Ovary (tissue), 7 donors: ENCODE measurements at regions not wholly inside any gene's neighbourhood (a gene's known extent, or its start where the extent isn't known, plus 50 kb on each side); places are given as distances from the start of the nearest gene placed in this dataset.

Source experiments
- DNase-seq, 5 donors: peaks; one replicate each; pipeline ENCODE4 v3.0.0-alpha.2; 2019 to 2020
- H3K27ac ChIP-seq, 2 donors: fragments of 200-600 bp; one replicate each; pipeline versions ENCODE4 v1.5.1 to v1.8.0; 2019 to 2022
- H3K27me3 ChIP-seq: fragments of 200-600 bp; one replicate; pipeline ENCODE4 v1.8.0; 2022
- H3K36me3 ChIP-seq: fragments of 200-600 bp; sonication (generic); one replicate; pipeline ENCODE4 v1.5.1; 2019
- H3K4me1 ChIP-seq: one replicate; pipeline ENCODE4 v1.8.1; 2013; ENCODE audit warnings: mild to moderate bottlenecking, moderate library complexity; ENCODE audit not compliant: insufficient read depth
- H3K4me3 ChIP-seq: fragments of 200-600 bp; sonication (generic); one replicate; pipeline ENCODE4 v1.5.1; 2017
- H3K9me3 ChIP-seq, 2 donors: fragments of 200-600 bp in 1 of 2; sonication (generic) in 1 of 2; one replicate each; pipeline versions ENCODE4 v1.5.1 to v1.8.1; 2013 to 2019; ENCODE audit warnings: mild to moderate bottlenecking in 1 of 2, moderate library complexity in 1 of 2
- CTCF ChIP-seq, 3 donors: fragments of 450-650 bp in 2 of 3; fragments of 200-600 bp in 1 of 3; IDR thresholded peaks; one replicate each; pipeline versions ENCODE4 v1.5.1 to v1.8.0; 2016 to 2022; ENCODE audit warnings: antibody characterized with exemption in 3 of 3, mild to moderate bottlenecking in 1 of 3
- EP300 ChIP-seq: sonication (generic); formaldehyde crosslinking; IDR thresholded peaks from one replicate; pipeline ENCODE4 v1.6.1; 2017; ENCODE audit warnings: antibody characterized with exemption
- POLR2A ChIP-seq: fragments of 450-650 bp; IDR thresholded peaks from one replicate; pipeline ENCODE4 v1.6.1; 2017; ENCODE audit warnings: antibody characterized with exemption, mild to moderate bottlenecking, moderate library complexity
- WGBS, 3 donors: extraction: QIAGEN DNeasy Blood & Tissue Kit in 1 of 3; methylation state at CpG; one replicate each; pipeline versions ENCODE4 v1.1.5 to v1.1.7; 2013 to 2017; 5-methylcytosine and 5-hydroxymethylcytosine counted together
- intact Hi-C, 4 donors: fragments of 100-400 bp; cut with DNase I; formaldehyde crosslinking; loops; one replicate each; pipeline versions ENCODE4 v1.11.0 to v1.15.1; 2022 to 2023
- donor health status: DM: no; HTN: no; CAD: no; lungs with moderate emphysema.
- donor health status: DM: no; HTN: no; CAD: no.
- donor health status: Bipolar disorder and iron deficiency.
- donor health status: DM: no; HTN: no; CAD: no.
- donor health status: DM: yes; HTN: yes; CAD: no.

DNA sequence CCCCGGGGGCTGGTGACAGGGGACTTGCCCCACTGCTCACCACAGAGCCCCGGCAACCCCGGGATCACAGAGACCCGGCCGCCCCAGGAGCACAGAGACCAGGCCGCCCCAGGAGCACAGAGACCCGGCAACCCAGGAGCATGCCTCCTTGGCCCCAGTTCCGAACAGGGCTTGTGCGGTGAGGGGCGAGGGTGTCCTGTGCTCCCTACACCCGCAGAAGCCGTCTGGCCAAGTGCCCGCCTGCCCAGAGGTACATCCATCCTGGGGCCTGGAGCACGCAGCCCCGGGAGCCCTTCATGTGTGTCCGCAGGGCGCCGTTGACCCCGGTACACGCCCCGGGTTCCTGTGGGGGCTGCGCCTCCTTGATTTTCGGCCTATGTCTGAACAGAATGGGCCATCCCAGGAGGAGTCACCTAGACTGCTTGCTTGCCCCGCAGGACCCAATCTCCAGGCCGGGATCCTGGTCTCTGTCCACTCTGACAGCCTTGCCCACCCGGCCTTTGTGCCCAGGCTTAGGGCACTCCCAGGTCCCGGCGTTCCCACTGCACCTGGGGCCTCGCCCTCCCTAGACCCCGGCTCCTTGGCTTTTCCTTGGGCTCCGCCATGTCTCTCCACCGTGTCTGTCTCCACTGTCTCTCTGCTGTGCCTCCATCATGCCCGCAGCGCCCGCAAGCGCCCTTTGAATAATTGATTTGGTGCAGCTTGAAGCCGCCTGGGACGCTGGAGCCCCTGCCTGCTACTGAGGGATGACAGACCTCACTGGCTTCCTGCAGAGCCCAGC is 219.8 kb downstream of the ERMARD start:
- no peak overlapping the region for H3K4me3 ChIP-seq
- H3K9me3 ChIP-seq: no peaks in the 10 kb centered on the region
- intact Hi-C loops: no loop called here
- H3K27me3 ChIP-seq: no peaks in the 10 kb centered on the region
- TF ChIP-seq POLR2A (no peak), CTCF (IDR thresholded peaks at IDR 0.05) (no peak), EP300 (no peak)
- DNase-seq: peak; percentile 4 to 24 (median 11)
- H3K27ac ChIP-seq: no peak overlapping the region
- H3K36me3 ChIP-seq: no peaks in the 10 kb centered on the region
- WGBS, 3 donors: 89 to 95% (median 91%) methylated on average over 37 to 38 of the region's 38 CpGs
- no peaks in the 10 kb centered on the region for H3K4me1 ChIP-seq

DNA sequence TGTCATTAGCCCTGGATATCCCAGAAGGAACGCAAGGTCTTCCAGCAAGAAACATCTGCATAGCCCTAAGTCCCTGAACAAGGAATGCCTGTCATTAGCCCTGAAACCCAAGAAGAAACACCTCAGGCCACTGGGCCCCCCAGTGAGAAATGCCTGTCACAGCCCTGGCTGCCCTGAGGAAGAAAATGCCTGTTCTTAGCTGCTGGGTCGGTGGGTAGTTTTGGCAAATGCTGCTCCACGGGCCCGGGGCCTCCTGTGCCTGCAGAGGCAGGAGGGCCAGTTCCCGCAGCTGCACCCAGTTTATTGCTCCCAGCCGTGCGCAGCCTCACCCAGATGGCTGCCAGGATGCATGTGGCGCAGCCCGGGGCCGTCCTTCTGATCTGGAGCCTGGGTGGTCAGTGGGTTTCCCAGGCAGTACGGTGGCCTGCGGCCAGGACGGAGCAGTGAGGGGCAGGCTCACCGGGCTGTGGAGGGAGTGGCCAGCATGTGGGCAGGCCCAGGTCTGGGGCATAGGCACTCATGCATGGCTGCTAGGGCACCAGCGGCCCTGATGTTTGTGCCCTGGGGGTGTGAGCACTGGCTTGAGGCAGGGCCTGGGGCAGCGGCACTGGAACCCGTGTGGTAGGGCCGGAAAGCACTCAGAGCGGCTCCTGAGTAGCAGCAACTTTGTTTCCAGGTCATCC is 219.0 kb downstream of the ERMARD start:
- 79 to 85% (median 81%) methylated on average over 16 to 19 of the region's 19 CpGs for WGBS, 3 donors
- peak in 3 of 5 donors; percentile 3 to 15 (median 13) for DNase-seq
- Histone ChIP-seq H3K27me3 (no peaks in the 10 kb centered on the region), H3K36me3 (no peaks in the 10 kb centered on the region), H3K4me1 (no peaks in the 10 kb centered on the region), H3K27ac (no peak overlapping the region), H3K4me3 (no peak overlapping the region), H3K9me3 (no peaks in the 10 kb centered on the region)
- no peak for TF ChIP-seq CTCF (IDR thresholded peaks at IDR 0.05)
- intact Hi-C loops: no loop called here

DNA sequence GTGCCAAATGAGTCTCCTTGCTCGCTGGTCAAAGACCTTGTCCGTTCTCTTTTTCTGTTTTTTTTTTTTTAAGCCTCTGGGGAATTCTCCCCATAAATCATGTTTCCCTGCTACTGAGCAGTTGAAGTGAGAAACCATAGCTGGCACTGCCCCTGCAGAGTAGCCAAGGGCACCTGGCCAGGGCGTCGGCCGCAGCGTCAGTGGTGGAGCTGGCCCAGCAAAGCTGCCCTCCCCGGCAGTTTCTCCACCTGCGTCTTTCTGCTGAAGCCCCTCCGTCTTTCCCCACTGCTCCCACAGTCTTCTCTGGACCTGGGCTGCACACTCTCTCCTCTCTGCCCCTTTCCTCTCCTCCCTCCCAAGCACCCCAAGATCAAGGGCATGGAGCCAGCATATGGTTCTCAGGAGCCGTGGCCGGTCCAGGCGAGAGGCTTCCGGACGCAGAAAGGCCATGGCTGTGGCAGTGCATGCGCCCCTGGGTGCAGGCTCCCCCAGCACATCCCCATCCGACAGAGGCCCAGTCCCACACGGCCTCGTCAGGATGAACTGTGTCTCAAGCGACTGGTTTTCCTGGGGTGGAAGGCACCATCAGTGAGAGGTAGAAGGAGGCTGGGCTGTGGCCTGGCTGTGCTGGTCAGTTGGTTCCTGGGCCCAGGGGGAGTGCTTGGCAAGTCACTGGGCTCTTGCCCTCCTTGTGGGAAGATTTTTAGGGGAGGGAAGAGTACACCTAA is 218.1 kb downstream of the ERMARD start:
- no peaks in the 10 kb centered on the region for H3K36me3 ChIP-seq
- H3K27ac ChIP-seq: no peak overlapping the region
- H3K4me1 ChIP-seq: no peaks in the 10 kb centered on the region
- no peak overlapping the region for H3K4me3 ChIP-seq
- intact Hi-C loops: loop anchor here in 1 of 4 donors (10.0 kb wide), 1 partner anchor 535 kb away; no protein-coding TSS in a partner anchor
- no peaks in the 10 kb centered on the region for H3K9me3 ChIP-seq
- no peaks in the 10 kb centered on the region for H3K27me3 ChIP-seq
- 79 to 90% (median 89%) methylated on average over 18 to 19 of the region's 19 CpGs for WGBS, 3 donors
- peak in 4 of 5 donors; percentile 2 to 17 (median 10) for DNase-seq
- TF ChIP-seq POLR2A: no peak
- TF ChIP-seq CTCF (IDR thresholded peaks at IDR 0.05): no peak
- TF ChIP-seq EP300: no peak

- TF ChIP-seq POLR2A: no peak
- TF ChIP-seq EP300: no peak
- TF ChIP-seq CTCF (IDR thresholded peaks at IDR 0.05): no peak
- 78 to 93% (median 79%) methylated on average over 15 of the region's 15 CpGs for WGBS, 3 donors
- Histone ChIP-seq H3K9me3 (no peaks in the 10 kb centered on the region), H3K4me3 (no peak overlapping the region), H3K36me3 (no peaks in the 10 kb centered on the region), H3K27me3 (no peaks in the 10 kb centered on the region), H3K27ac (no peak overlapping the region), H3K4me1 (no peaks in the 10 kb centered on the region)
- peak in 1 of 5 donors; percentile 6 for DNase-seq
- intact Hi-C loops: loop anchor here in 1 of 4 donors (10.0 kb wide), 1 partner anchor 536 kb away; no protein-coding TSS in a partner anchor
Observed at GRCh38 chr6:169968541-169969270, 217.3 kb downstream of the ERMARD start.
